Tibial nerve (tissue), 4 donors: ENCODE measurements at regions not wholly inside any gene's neighbourhood (a gene's known extent, or its start where the extent isn't known, plus 50 kb on each side); places are given as distances from the start of the nearest gene placed in this dataset.

Experiments used
- DNase-seq, 2 donors: peaks; one replicate each; pipeline ENCODE4 v3.0.0-alpha.2; 2019; ENCODE audit warnings: low spot score in 2 of 2
- H3K27ac ChIP-seq, 4 donors: fragments of 200-600 bp; sonication (generic) in 3 of 4; one replicate each; pipeline ENCODE4 v1.5.1; 2017 to 2019; ENCODE audit warnings: mild to moderate bottlenecking in 1 of 4
- H3K27me3 ChIP-seq, 2 donors: fragments of 200-600 bp; sonication (generic) in 1 of 2; one replicate each; pipeline versions ENCODE4 v1.5.1 to v1.6.0; 2017 to 2019
- H3K36me3 ChIP-seq, 3 donors: fragments of 200-600 bp; sonication (generic); one replicate each; pipeline ENCODE4 v1.5.1; 2018 to 2019
- H3K4me1 ChIP-seq, 4 donors: fragments of 200-600 bp; sonication (generic) in 3 of 4; one replicate each; pipeline ENCODE4 v1.5.1; 2017 to 2019
- H3K4me3 ChIP-seq, 4 donors: fragments of 200-600 bp; sonication (generic) in 3 of 4; one replicate each; pipeline ENCODE4 v1.5.1; 2017 to 2019; ENCODE audit warnings: mild to moderate bottlenecking in 1 of 4, moderate library complexity in 1 of 4
- H3K9me3 ChIP-seq, 4 donors: fragments of 200-600 bp; sonication (generic) in 3 of 4; one replicate each; pipeline ENCODE4 v1.5.1; 2017 to 2019
- CTCF ChIP-seq, 5 experiments: fragments of 200-600 bp in 3 of 5; fragments of 450-650 bp in 2 of 5; sonication (generic) in 3 of 5; IDR thresholded peaks; one replicate each; pipeline ENCODE4 v1.5.1; 2016 to 2019; ENCODE audit warnings: antibody characterized with exemption in 5 of 5, mild to moderate bottlenecking in 3 of 5, moderate library complexity in 2 of 5
- EP300 ChIP-seq, 2 donors: sonication (generic); formaldehyde crosslinking; IDR thresholded peaks; one replicate each; pipeline ENCODE4 v1.6.1; 2017; ENCODE audit warnings: antibody characterized with exemption in 2 of 2, mild to moderate bottlenecking in 1 of 2
- POLR2A ChIP-seq, 2 donors: fragments of 450-650 bp; IDR thresholded peaks; one replicate each; pipeline ENCODE4 v1.6.1; 2017; ENCODE audit warnings: antibody characterized with exemption in 2 of 2, mild to moderate bottlenecking in 2 of 2, moderate library complexity in 2 of 2
- WGBS, 2 donors: methylation state at CpG; one replicate each; pipeline ENCODE4 v1.1.5; 2018; 5-methylcytosine and 5-hydroxymethylcytosine counted together

GRCh38 chr16:6970171-6970857 is 362.3 kb upstream of the RBFOX1 start:
- no peak overlapping the region for H3K27ac ChIP-seq
- no peaks in the 10 kb centered on the region for H3K4me1 ChIP-seq
- no peaks in the 10 kb centered on the region for H3K9me3 ChIP-seq
- H3K36me3 ChIP-seq: no peaks in the 10 kb centered on the region
- WGBS, 2 donors: 84 to 94% methylated on average over 3 of the region's 3 CpGs
- TF ChIP-seq EP300 (IDR thresholded peaks at IDR 0.05) (no peak), CTCF (IDR thresholded peaks at IDR 0.05) (no peak), POLR2A (IDR thresholded peaks at IDR 0.05) (no peak)
- no peak overlapping the region for H3K4me3 ChIP-seq
- H3K27me3 ChIP-seq: no peaks in the 10 kb centered on the region
- DNase-seq: no peak

- H3K4me3 ChIP-seq: no peak overlapping the region
- H3K36me3 ChIP-seq: no peaks in the 10 kb centered on the region
- no peaks in the 10 kb centered on the region for H3K27me3 ChIP-seq
- no peak overlapping the region for H3K27ac ChIP-seq
- no peaks in the 10 kb centered on the region for H3K4me1 ChIP-seq
- no peak for DNase-seq
- no peaks in the 10 kb centered on the region for H3K9me3 ChIP-seq
- TF ChIP-seq CTCF (IDR thresholded peaks at IDR 0.05) (no peak), EP300 (IDR thresholded peaks at IDR 0.05) (no peak), POLR2A (IDR thresholded peaks at IDR 0.05) (no peak)
- 69 to 75% methylated on average over 5 of the region's 5 CpGs for WGBS, 2 donors
Observed at GRCh38 chr16:6969594-6969993, 363.1 kb upstream of the RBFOX1 start.

GRCh38 chr16:6967796-6968320 is 364.8 kb upstream of the RBFOX1 start:
- DNase-seq: no peak
- Histone ChIP-seq H3K27ac (no peak overlapping the region), H3K27me3 (no peaks in the 10 kb centered on the region), H3K9me3 (no peaks in the 10 kb centered on the region), H3K4me3 (no peak overlapping the region), H3K36me3 (no peaks in the 10 kb centered on the region), H3K4me1 (no peaks in the 10 kb centered on the region)
- 42 to 44% methylated on average over 9 to 10 of the region's 10 CpGs for WGBS, 2 donors
- TF ChIP-seq CTCF (IDR thresholded peaks at IDR 0.05): no peak
- TF ChIP-seq POLR2A (IDR thresholded peaks at IDR 0.05): no peak
- TF ChIP-seq EP300 (IDR thresholded peaks at IDR 0.05): no peak

- H3K36me3 ChIP-seq: no peaks in the 10 kb centered on the region
- H3K27me3 ChIP-seq: no peaks in the 10 kb centered on the region
- no peak for DNase-seq
- 79 to 96% methylated on average over 1 of the region's 1 CpG for whole genome bisulfite sequencing, 2 donors
- H3K4me3 ChIP-seq: no peak overlapping the region
- TF ChIP-seq POLR2A (IDR thresholded peaks at IDR 0.05) (no peak), EP300 (IDR thresholded peaks at IDR 0.05) (no peak), CTCF (IDR thresholded peaks at IDR 0.05) (no peak)
- no peaks in the 10 kb centered on the region for H3K4me1 ChIP-seq
- no peaks in the 10 kb centered on the region for H3K9me3 ChIP-seq
- no peak overlapping the region for H3K27ac ChIP-seq
Observed at GRCh38 chr16:6966925-6967324, 365.7 kb upstream of the RBFOX1 start.

- no peak for TF ChIP-seq CTCF (IDR thresholded peaks at IDR 0.05)
- no peak for TF ChIP-seq EP300 (IDR thresholded peaks at IDR 0.05)
- TF ChIP-seq POLR2A (IDR thresholded peaks at IDR 0.05): no peak
- Histone ChIP-seq H3K36me3 (no peaks in the 10 kb centered on the region), H3K9me3 (no peaks in the 10 kb centered on the region), H3K4me3 (no peak overlapping the region), H3K27me3 (no peaks in the 10 kb centered on the region), H3K4me1 (no peaks in the 10 kb centered on the region), H3K27ac (no peak overlapping the region)
- no peak for DNase-seq
- whole genome bisulfite sequencing, 2 donors: 72 to 81% methylated on average over 5 of the region's 5 CpGs
Observed at GRCh38 chr16:6964679-6965078, 368.0 kb upstream of the RBFOX1 start.
